ENCODE measurements at regions not wholly inside any gene's neighbourhood (a gene's known extent, or its start where the extent isn't known, plus 50 kb on each side); places are given as distances from the start of the nearest gene placed in this dataset.

DNA sequence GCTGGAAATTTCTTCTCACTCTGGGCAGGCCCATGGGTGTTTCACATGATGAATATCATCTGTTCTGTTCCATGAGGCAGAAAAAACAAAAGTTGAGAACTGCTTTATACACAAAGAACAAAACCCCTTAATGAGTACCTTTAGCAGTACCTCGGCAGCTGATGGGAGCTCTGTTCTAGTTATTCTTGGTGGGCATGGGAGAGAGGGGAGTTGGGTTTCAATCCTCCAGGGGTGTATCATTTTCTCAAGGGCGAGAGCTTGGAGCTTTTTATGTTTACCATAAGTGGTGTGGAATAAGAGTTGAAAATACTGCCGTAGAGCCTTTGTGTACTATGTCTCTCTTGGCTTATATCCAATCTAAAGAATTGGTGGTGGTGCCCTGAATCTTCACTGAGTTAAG lies 103.3 kb upstream of the ZNF608 start:
- no peaks in the 10 kb centered on the region for H3K9me3 ChIP-seq (replicated peaks; ENCODE audit: control insufficient read depth, insufficient read depth, low read length)
- no peak overlapping the region for H3K27ac ChIP-seq (ENCODE audit: control insufficient read depth, insufficient read depth)
- DNase-seq (ENCODE audit: low read depth, low spot score) (no peak), FAIRE-seq (no peak), ATAC-seq (no peak)
- no peak overlapping the region for H3K9ac ChIP-seq (ENCODE audit: control insufficient read depth, insufficient read depth, low read length)
- in situ Hi-C loops (cut with MboI), result no loop called here
- ChIA-PET CTCF (interaction anchor here (1.3 to 1.4 kb wide), 3 partner anchors 10 to 22 kb away, joined by 3 to 7 read pairs (median 3); no protein-coding TSS in a partner anchor), RAD21 (ENCODE audit: unreplicated experiment) (interaction anchor here (0.9 to 1.4 kb wide), 4 partner anchors 18 to 87 kb away, joined by 3 to 4 read pairs (median 3); no protein-coding TSS in a partner anchor), POLR2A (interaction anchor here (1.1 kb wide), 1 partner anchor 20 kb away, joined by 4 read pairs; no protein-coding TSS in a partner anchor), SMC1A (ENCODE audit: uncharacterized antibody, unreplicated experiment) (interaction anchor here (0.9 to 1.6 kb wide), 3 partner anchors 9 to 13 kb away, joined by 3 to 5 read pairs (median 5); no protein-coding TSS in a partner anchor)
- no peaks in the 10 kb centered on the region for H3K36me3 ChIP-seq (ENCODE audit: control insufficient read depth in 2 of 2, insufficient read depth in 2 of 2, low read length in 1 of 2)
- no peaks in the 10 kb centered on the region for H3K4me1 ChIP-seq (ENCODE audit: control insufficient read depth, insufficient read depth, low read length)
- no peaks in the 10 kb centered on the region for H3K27me3 ChIP-seq (replicated peaks in 1 of 2; ENCODE audit: control insufficient read depth in 2 of 2, insufficient read depth in 2 of 2, low read length in 1 of 2)
- intact Hi-C loops (cut with micrococcal nuclease; ENCODE audit: unreplicated experiment), result no loop called here
- 33% methylated on average over 3 of the region's 3 CpGs for WGBS (ENCODE audit: insufficient coverage, insufficient replicate concordance, low lambda C conversion rate, missing lambda C conversion rate)
- BruUV-seq (replicated peaks), result no TSS peak
- no peaks in the 10 kb centered on the region for H3K79me2 ChIP-seq (ENCODE audit: control insufficient read depth, insufficient read depth, low read length)
- no peak overlapping the region for H3K4me3 ChIP-seq
- TF ChIP-seq BHLHE40 (IDR thresholded peaks at IDR 0.05; ENCODE audit: borderline replicate concordance in 1 of 2, low read depth in 2 of 2, low read length in 1 of 2), result no peak
- TF ChIP-seq, protein P1, sequence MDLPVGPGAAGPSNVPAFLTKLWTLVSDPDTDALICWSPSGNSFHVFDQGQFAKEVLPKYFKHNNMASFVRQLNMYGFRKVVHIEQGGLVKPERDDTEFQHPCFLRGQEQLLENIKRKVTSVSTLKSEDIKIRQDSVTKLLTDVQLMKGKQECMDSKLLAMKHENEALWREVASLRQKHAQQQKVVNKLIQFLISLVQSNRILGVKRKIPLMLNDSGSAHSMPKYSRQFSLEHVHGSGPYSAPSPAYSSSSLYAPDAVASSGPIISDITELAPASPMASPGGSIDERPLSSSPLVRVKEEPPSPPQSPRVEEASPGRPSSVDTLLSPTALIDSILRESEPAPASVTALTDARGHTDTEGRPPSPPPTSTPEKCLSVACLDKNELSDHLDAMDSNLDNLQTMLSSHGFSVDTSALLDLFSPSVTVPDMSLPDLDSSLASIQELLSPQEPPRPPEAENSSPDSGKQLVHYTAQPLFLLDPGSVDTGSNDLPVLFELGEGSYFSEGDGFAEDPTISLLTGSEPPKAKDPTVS (IDR thresholded peaks at IDR 0.05; ENCODE audit: low read depth, low read length), result no peak
- TF ChIP-seq, protein P2, sequence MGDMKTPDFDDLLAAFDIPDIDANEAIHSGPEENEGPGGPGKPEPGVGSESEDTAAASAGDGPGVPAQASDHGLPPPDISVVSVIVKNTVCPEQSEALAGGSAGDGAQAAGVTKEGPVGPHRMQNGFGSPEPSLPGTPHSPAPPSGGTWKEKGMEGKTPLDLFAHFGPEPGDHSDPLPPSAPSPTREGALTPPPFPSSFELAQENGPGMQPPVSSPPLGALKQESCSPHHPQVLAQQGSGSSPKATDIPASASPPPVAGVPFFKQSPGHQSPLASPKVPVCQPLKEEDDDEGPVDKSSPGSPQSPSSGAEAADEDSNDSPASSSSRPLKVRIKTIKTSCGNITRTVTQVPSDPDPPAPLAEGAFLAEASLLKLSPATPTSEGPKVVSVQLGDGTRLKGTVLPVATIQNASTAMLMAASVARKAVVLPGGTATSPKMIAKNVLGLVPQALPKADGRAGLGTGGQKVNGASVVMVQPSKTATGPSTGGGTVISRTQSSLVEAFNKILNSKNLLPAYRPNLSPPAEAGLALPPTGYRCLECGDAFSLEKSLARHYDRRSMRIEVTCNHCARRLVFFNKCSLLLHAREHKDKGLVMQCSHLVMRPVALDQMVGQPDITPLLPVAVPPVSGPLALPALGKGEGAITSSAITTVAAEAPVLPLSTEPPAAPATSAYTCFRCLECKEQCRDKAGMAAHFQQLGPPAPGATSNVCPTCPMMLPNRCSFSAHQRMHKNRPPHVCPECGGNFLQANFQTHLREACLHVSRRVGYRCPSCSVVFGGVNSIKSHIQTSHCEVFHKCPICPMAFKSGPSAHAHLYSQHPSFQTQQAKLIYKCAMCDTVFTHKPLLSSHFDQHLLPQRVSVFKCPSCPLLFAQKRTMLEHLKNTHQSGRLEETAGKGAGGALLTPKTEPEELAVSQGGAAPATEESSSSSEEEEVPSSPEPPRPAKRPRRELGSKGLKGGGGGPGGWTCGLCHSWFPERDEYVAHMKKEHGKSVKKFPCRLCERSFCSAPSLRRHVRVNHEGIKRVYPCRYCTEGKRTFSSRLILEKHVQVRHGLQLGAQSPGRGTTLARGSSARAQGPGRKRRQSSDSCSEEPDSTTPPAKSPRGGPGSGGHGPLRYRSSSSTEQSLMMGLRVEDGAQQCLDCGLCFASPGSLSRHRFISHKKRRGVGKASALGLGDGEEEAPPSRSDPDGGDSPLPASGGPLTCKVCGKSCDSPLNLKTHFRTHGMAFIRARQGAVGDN (IDR thresholded peaks at IDR 0.05), result no peak
- no peak for TF ChIP-seq KAT2A (conservative IDR thresholded peaks at IDR 0.05; ENCODE audit: control insufficient read depth, low read depth, low read length)
- TF ChIP-seq ESRRA (IDR thresholded peaks at IDR 0.05; ENCODE audit: low read length), result no peak
- no peak for TF ChIP-seq SPI1 (IDR thresholded peaks at IDR 0.05; ENCODE audit: borderline replicate concordance, insufficient read depth, low read depth, low read length)
- no peak for TF ChIP-seq TCF3 (IDR thresholded peaks at IDR 0.05; ENCODE audit: borderline replicate concordance, insufficient read depth, low read depth, low read length)
- TF ChIP-seq, protein P3, sequence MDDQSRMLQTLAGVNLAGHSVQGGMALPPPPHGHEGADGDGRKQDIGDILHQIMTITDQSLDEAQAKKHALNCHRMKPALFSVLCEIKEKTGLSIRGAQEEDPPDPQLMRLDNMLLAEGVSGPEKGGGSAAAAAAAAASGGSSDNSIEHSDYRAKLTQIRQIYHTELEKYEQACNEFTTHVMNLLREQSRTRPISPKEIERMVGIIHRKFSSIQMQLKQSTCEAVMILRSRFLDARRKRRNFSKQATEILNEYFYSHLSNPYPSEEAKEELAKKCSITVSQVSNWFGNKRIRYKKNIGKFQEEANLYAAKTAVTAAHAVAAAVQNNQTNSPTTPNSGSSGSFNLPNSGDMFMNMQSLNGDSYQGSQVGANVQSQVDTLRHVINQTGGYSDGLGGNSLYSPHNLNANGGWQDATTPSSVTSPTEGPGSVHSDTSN (IDR thresholded peaks at IDR 0.05; ENCODE audit: insufficient replicate concordance, low read depth, low read length), result no peak
- TF ChIP-seq CREB1 (IDR thresholded peaks at IDR 0.05; ENCODE audit: low read depth), result no peak
- no peak for TF ChIP-seq GATAD2B (conservative IDR thresholded peaks at IDR 0.05; ENCODE audit: low read depth)
- TF ChIP-seq, protein P4, sequence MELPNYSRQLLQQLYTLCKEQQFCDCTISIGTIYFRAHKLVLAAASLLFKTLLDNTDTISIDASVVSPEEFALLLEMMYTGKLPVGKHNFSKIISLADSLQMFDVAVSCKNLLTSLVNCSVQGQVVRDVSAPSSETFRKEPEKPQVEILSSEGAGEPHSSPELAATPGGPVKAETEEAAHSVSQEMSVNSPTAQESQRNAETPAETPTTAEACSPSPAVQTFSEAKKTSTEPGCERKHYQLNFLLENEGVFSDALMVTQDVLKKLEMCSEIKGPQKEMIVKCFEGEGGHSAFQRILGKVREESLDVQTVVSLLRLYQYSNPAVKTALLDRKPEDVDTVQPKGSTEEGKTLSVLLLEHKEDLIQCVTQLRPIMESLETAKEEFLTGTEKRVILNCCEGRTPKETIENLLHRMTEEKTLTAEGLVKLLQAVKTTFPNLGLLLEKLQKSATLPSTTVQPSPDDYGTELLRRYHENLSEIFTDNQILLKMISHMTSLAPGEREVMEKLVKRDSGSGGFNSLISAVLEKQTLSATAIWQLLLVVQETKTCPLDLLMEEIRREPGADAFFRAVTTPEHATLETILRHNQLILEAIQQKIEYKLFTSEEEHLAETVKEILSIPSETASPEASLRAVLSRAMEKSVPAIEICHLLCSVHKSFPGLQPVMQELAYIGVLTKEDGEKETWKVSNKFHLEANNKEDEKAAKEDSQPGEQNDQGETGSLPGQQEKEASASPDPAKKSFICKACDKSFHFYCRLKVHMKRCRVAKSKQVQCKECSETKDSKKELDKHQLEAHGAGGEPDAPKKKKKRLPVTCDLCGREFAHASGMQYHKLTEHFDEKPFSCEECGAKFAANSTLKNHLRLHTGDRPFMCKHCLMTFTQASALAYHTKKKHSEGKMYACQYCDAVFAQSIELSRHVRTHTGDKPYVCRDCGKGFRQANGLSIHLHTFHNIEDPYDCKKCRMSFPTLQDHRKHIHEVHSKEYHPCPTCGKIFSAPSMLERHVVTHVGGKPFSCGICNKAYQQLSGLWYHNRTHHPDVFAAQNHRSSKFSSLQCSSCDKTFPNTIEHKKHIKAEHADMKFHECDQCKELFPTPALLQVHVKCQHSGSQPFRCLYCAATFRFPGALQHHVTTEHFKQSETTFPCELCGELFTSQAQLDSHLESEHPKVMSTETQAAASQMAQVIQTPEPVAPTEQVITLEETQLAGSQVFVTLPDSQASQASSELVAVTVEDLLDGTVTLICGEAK (IDR thresholded peaks at IDR 0.05; ENCODE audit: borderline replicate concordance), result no peak
- no peaks in the 10 kb centered on the region for H4K20me1 ChIP-seq (ENCODE audit: control insufficient read depth, insufficient read depth)
- no peak overlapping the region for H3K4me2 ChIP-seq (ENCODE audit: control insufficient read depth, insufficient read depth)
- no peak overlapping the region for H2AFZ ChIP-seq (ENCODE audit: control insufficient read depth, low read depth, low read length)

Measured in GM12878 (cell line).